Activated CD4-positive, alpha-beta memory T cell treated with anti-CD3 and anti-CD28 coated beads, Interleukin-2, amount 10 ng/mL, durations not matched to agents 7 days and 5 days (primary cell): ENCODE measurements at regions not wholly inside any gene's neighbourhood (a gene's known extent, or its start where the extent isn't known, plus 50 kb on each side); places are given as distances from the start of the nearest gene placed in this dataset.

Source experiments
- CTCF ChIA-PET: fragments of 350-600 bp; sonication (Branson Sonifier 250); formaldehyde crosslinking; loops from one replicate; lab custom pipeline; 2021; ENCODE audit warnings: antibody characterized with exemption, inconsistent platforms; lab: Charles Lee
- POLR2A ChIA-PET: fragments of 350-600 bp; sonication (Branson Sonifier 250); formaldehyde crosslinking; loops from one replicate; lab custom pipeline; 2021; ENCODE audit warnings: antibody characterized with exemption; lab: Charles Lee
- DNase-seq: peaks from one replicate; pipeline ENCODE4 v3.0.0-alpha.2; 2020
- H3K27ac Mint-ChIP-seq: one replicate; pipeline ENCODE4 v1.8.0; 2021; ENCODE audit warnings: mild to moderate bottlenecking, mixed read lengths
- H3K27me3 Mint-ChIP-seq: one replicate; pipeline ENCODE4 v1.8.0; 2021; ENCODE audit warnings: mixed read lengths
- H3K36me3 Mint-ChIP-seq: one replicate; pipeline ENCODE4 v1.8.0; 2021; ENCODE audit warnings: low read depth, mixed read lengths
- H3K4me1 Mint-ChIP-seq: one replicate; pipeline ENCODE4 v1.8.0; 2021; ENCODE audit warnings: mixed read lengths
- H3K4me3 Mint-ChIP-seq: one replicate; pipeline ENCODE4 v1.8.0; 2021; ENCODE audit warnings: mild to moderate bottlenecking, mixed read lengths
- H3K9me3 Mint-ChIP-seq: one replicate; pipeline ENCODE4 v1.8.0; 2021; ENCODE audit warnings: mixed read lengths

DNA sequence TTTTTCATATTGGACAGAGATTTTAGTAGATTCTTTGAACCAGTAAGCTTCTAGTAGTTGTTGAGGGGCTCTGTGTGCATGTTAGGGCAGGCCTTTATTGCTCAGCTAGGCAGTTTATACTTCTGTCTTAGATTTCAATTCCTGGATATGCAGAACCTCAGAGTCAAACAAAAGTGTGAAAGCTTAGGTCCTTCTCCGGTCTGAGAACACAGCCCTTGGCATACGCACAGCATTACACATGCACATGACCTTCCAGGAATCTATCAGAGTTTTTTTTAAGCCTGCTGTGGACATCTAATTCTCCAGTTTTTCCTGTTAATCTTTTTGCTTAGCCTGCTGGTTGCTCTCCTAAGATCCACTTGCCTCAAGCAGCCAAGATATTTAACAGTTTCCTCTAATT, 77.9 kb upstream of the KL start:
- POLR2A ChIA-PET: no interaction called here
- H3K27me3 Mint-ChIP-seq: peaks cover 18% of the 10 kb centered on the region
- DNase-seq: no peak
- CTCF ChIA-PET: no interaction called here
- no peaks in the 10 kb centered on the region for H3K36me3 Mint-ChIP-seq
- H3K4me3 Mint-ChIP-seq: no peak overlapping the region
- H3K27ac Mint-ChIP-seq: no peak overlapping the region
- peaks cover 2% of the 10 kb centered on the region for H3K9me3 Mint-ChIP-seq
- peaks cover 5% of the 10 kb centered on the region for H3K4me1 Mint-ChIP-seq

DNA sequence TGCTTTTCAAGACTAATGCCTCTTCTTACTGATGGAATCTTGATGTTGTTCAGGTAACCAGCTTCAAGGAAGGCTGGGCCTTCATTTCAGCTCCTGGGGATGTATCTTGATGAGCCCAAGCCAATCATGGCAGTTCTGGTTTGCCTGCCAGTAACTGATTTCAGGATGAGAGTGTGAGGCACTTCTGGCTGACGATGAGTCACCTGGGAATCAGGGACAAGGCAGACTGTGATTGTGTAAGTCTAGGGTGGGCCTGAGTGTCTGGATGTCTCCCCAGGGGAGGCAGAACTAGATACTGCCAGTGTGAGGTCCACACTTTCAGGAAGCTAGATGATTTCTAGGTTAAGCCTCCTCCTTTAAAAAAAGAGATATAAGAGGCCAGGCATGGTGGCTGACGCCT, 77.3 kb upstream of the KL start:
- Mint-ChIP-seq H3K27ac (no peak overlapping the region), H3K4me3 (no peak overlapping the region), H3K9me3 (peaks cover 2% of the 10 kb centered on the region), H3K27me3 (peaks cover 12% of the 10 kb centered on the region), H3K4me1 (peaks cover 5% of the 10 kb centered on the region), H3K36me3 (no peaks in the 10 kb centered on the region)
- POLR2A ChIA-PET: no interaction called here
- DNase-seq: no peak
- CTCF ChIA-PET: no interaction called here

DNA sequence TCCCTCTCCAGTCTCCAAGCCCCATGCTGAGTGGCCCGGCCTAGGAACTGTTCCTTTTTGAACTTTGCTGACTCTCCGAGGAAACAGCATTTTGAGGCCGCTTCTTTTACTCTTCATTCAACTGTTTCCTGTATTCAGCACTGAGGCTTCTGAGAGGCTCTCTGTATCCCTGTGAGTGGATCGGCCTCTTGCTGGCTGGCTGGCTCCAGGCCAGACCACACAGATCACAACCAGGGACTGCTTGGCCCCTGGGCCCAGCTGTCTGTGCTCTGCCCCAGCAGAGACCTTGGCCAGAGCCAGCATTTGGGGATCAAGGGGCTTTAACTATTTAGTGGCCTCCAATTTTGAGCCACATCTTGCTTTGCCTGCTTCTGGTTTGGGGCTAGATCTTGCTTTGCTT, 75.6 kb upstream of the KL start:
- H3K4me3 Mint-ChIP-seq: no peak overlapping the region
- H3K4me1 Mint-ChIP-seq: peaks cover 5% of the 10 kb centered on the region
- POLR2A ChIA-PET: no interaction called here
- CTCF ChIA-PET: no interaction called here
- H3K36me3 Mint-ChIP-seq: no peaks in the 10 kb centered on the region
- peaks cover 2% of the 10 kb centered on the region for H3K9me3 Mint-ChIP-seq
- DNase-seq: no peak
- H3K27ac Mint-ChIP-seq: no peak overlapping the region
- peaks cover 6% of the 10 kb centered on the region for H3K27me3 Mint-ChIP-seq

DNA sequence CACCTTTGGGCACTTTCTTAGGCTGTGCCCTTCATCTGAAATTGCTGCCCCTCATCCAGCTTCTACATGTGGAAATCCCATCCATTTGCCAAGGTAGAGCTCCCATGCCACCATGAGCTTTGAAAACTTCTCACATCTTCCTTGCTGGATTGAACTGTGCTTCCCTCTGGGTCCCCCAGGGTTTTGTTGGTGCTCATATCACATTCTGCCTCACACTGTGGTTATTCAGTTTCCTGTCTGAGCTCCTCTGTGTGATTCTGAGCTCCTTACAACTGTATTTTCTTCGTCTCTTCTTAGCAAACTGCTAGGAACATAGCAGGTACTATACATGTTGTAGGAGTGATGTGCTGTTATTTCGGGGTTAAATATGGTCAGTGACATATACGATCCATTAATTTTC, 74.9 kb upstream of the KL start:
- H3K27ac Mint-ChIP-seq: no peak overlapping the region
- POLR2A ChIA-PET: no interaction called here
- peaks cover 2% of the 10 kb centered on the region for H3K9me3 Mint-ChIP-seq
- CTCF ChIA-PET: no interaction called here
- no peaks in the 10 kb centered on the region for H3K36me3 Mint-ChIP-seq
- no peaks in the 10 kb centered on the region for H3K27me3 Mint-ChIP-seq
- H3K4me1 Mint-ChIP-seq: peaks cover 5% of the 10 kb centered on the region
- no peak overlapping the region for H3K4me3 Mint-ChIP-seq
- no peak for DNase-seq

DNA sequence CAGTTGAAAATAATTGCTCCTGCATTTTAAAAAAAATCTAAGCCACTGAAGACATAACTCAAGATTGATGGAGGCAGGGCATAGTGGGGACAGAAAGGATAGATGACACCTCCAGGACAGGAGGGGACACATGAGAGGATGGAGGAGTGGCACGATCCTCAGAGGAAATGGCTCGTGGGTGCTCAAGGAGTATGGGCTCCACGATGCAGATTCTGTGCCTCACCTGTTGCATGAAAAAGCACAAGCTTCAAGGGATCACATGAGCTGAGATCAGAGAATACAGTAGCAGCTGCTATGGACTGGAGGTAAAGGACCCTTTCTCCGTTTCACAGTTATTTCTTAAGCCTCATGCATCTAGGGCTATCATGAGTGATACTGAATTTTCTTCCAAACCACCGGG, 69.7 kb upstream of the KL start:
- DNase-seq: no peak
- H3K36me3 Mint-ChIP-seq: no peaks in the 10 kb centered on the region
- H3K27me3 Mint-ChIP-seq: peaks cover 6% of the 10 kb centered on the region
- H3K4me3 Mint-ChIP-seq: no peak overlapping the region
- no peak overlapping the region for H3K27ac Mint-ChIP-seq
- no peaks in the 10 kb centered on the region for H3K9me3 Mint-ChIP-seq
- CTCF ChIA-PET: no interaction called here
- no peaks in the 10 kb centered on the region for H3K4me1 Mint-ChIP-seq
- POLR2A ChIA-PET: no interaction called here

DNA sequence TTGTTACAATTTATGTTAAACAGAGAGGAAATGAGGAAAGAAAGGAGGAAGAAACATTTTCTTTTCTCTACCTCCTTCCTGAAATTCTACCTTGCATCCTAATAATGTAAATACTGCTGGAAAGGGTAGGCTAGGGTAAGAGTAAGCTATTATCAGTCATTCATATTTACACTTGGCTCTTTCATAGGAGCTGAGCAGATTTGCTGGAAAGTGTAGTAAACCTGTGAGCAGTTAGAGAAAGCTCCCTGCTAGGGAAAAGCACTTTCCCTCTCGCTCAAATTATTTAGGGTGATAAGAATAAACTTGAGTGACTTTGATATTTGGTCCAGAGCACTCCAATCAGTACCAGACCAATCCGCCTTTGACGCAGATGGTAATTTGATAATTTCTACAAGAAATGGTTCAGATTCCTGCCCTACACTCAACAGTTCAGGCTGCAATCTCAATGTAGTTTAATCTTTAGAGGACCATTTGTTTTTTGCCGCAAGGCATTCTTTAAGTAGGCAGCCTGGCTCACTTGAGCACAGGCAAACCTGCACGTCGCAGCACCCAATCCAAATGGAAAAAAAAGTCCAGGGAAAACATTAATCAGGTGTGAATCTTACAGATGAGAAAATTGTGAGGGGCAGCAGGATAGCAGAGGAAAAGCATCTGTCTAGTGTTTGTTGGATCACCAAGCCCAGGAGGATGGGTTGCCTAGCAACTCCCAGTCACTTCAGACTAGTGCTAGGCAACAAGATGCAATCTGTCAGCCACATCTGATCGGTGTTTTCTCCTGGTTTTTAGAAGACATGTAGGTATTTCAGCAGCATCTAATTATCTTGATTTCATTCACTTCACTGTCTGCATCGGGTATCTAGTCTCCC, 68.6 kb upstream of the KL start:
- POLR2A ChIA-PET: no interaction called here
- no peaks in the 10 kb centered on the region for H3K4me1 Mint-ChIP-seq
- DNase-seq: no peak
- H3K27ac Mint-ChIP-seq: no peak overlapping the region
- H3K4me3 Mint-ChIP-seq: no peak overlapping the region
- H3K9me3 Mint-ChIP-seq: no peaks in the 10 kb centered on the region
- H3K36me3 Mint-ChIP-seq: no peaks in the 10 kb centered on the region
- CTCF ChIA-PET: no interaction called here
- H3K27me3 Mint-ChIP-seq: peaks cover 6% of the 10 kb centered on the region

DNA sequence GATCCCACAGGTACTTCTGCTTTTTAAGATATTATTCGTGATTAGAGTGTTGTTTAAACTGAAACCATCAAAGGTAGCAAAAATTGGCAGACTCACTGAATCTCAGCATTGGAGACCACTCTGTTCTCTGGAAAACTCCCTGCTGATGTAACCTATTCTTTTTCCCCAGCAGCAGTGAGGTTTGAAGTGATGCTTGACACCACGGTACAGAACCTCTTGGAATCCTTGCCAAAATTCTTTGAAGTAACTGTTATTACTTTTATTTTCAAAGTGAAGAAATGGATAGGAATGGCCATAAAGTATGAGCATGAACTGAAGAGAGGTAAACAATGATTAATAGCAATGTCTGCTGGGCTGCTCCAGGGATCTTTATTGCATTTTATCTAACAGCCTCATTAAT, 66.4 kb upstream of the KL start:
- CTCF ChIA-PET: no interaction called here
- no peaks in the 10 kb centered on the region for H3K36me3 Mint-ChIP-seq
- no peaks in the 10 kb centered on the region for H3K4me1 Mint-ChIP-seq
- POLR2A ChIA-PET: no interaction called here
- peaks cover 6% of the 10 kb centered on the region for H3K27me3 Mint-ChIP-seq
- H3K27ac Mint-ChIP-seq: no peak overlapping the region
- DNase-seq: no peak
- H3K9me3 Mint-ChIP-seq: no peaks in the 10 kb centered on the region
- no peak overlapping the region for H3K4me3 Mint-ChIP-seq

DNA sequence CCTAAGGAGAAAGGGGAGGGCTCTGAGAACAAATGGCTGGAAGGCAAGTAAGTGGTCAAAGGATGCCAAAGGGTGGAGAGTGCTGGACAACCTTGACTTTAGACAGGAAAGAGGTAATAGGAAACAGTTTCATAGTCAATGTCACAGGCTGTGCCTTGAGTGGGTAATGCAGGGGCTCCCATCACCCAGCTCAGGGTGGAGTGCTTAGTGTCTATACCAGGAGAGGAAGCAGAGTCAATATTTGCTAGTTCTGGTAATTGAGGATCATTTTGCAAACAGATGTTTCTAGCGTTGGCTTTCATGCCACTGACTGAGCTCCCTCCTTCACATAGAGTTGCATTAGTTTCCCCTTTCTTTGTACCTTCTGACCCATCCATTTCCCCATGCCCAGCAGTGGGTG, 64.6 kb upstream of the KL start:
- Mint-ChIP-seq H3K9me3 (no peaks in the 10 kb centered on the region), H3K4me1 (no peaks in the 10 kb centered on the region), H3K27ac (no peak overlapping the region), H3K27me3 (peaks cover 6% of the 10 kb centered on the region), H3K4me3 (no peak overlapping the region), H3K36me3 (no peaks in the 10 kb centered on the region)
- CTCF ChIA-PET: no interaction called here
- no peak for DNase-seq
- POLR2A ChIA-PET: no interaction called here

DNA sequence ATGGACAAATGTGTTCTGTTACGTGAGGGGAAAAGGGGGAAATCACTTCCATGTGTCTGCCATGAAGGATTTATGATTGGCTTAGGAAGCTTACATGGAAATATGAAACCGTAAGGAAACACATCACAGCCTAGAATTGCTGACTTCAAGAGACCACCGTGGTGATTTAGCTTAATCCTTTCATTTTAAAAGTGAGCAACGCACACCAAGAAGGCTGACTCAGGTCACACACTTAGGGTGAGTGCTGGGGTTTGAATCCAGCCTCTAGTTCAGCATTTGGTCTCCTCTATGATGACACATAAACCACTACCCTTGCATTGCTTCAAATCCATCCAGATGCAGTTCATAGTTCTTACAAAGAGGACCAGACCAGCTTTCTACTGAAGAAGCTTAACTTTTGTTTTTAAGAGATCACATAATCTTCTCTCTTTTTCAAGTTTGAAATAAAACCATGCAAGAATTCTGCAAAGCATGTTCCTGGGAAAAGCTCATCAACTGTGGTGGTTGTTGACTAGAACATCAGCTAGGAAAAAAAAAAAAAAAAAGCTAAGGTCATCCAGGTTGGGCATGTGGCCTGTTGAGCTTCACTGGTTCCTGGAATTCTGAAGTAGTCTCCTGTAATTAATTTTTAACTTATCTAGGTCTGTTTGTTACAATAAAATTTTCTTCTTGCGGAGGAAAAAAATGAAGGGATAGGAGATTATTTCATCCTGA, 60.2 kb upstream of the KL start:
- Mint-ChIP-seq H3K27me3 (peaks cover 10% of the 10 kb centered on the region), H3K4me3 (no peak overlapping the region), H3K36me3 (no peaks in the 10 kb centered on the region), H3K9me3 (no peaks in the 10 kb centered on the region), H3K27ac (no peak overlapping the region), H3K4me1 (no peaks in the 10 kb centered on the region)
- ChIA-PET CTCF (interaction anchor here (1.2 kb wide), 1 partner anchor 587 kb away, joined by 4 read pairs; no protein-coding TSS in a partner anchor), POLR2A (no interaction called here)
- DNase-seq: no peak

DNA sequence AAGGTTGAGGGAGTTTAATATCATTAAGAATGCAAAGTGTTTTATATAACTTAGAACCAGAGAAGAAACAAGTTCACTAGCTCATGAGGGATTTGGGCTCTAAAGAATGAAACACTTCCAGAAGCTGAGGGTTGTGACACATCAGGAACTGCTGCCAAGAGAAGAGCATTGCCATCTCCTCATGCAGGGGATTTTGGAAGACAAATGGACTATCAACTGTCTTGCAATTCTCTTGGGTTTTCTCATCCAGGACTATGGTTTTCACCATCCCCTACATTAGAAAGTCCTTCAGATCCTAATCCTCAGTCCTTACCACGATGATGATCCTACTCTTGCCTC, 59.7 kb upstream of the KL start:
- no peak for DNase-seq
- Mint-ChIP-seq H3K36me3 (no peaks in the 10 kb centered on the region), H3K9me3 (no peaks in the 10 kb centered on the region), H3K27ac (no peak overlapping the region), H3K4me1 (no peaks in the 10 kb centered on the region), H3K4me3 (no peak overlapping the region), H3K27me3 (peaks cover 10% of the 10 kb centered on the region)
- ChIA-PET CTCF (interaction anchor here (1.2 kb wide), 1 partner anchor 586 kb away, joined by 4 read pairs; no protein-coding TSS in a partner anchor), POLR2A (no interaction called here)

DNA sequence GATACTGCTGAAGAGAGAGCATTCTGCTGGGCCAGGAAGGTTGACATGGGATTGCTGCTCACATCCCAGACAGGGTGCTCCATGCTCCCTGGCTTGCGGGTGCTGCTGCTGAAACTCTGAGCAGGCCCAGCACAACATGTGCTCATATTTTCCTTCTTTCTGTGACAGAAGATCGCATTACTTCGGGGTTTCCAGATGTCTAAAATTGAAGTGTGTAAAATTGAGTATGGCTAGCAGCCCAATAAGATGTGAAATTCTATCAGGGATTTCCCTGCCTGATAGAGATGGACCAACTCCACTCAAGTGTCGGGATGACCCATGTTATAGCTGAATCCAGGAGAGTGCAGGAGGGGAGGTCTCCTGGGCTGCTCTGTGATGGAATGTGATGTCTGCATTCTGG, 55.6 kb upstream of the KL start:
- no peak for DNase-seq
- Mint-ChIP-seq H3K4me3 (no peak overlapping the region), H3K27me3 (peaks cover 11% of the 10 kb centered on the region), H3K36me3 (no peaks in the 10 kb centered on the region), H3K27ac (no peak overlapping the region), H3K4me1 (no peaks in the 10 kb centered on the region), H3K9me3 (no peaks in the 10 kb centered on the region)
- CTCF ChIA-PET: no interaction called here
- POLR2A ChIA-PET: no interaction called here

DNA sequence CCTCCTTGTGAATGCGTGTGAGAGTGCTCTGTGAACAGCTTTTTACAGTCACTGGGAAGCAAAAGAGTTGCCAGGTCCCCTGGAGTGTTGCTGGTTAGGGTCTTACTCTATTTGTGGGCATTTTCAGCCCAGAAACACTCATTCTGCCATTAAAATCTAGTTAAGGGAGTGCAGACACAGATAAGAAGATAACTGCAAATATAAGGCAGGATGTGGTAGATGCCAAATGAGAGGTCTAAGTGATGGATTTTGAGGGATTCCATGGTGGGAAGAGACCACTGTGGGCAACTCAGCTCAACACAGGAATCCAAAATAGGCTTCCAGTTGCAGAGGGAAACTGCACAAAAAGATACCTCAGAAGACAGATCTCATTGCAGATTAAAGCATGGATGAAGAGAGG, 54.5 kb upstream of the KL start:
- POLR2A ChIA-PET: no interaction called here
- no peaks in the 10 kb centered on the region for H3K9me3 Mint-ChIP-seq
- CTCF ChIA-PET: no interaction called here
- no peak overlapping the region for H3K27ac Mint-ChIP-seq
- H3K4me3 Mint-ChIP-seq: no peak overlapping the region
- peaks cover 11% of the 10 kb centered on the region for H3K27me3 Mint-ChIP-seq
- no peaks in the 10 kb centered on the region for H3K4me1 Mint-ChIP-seq
- H3K36me3 Mint-ChIP-seq: no peaks in the 10 kb centered on the region
- no peak for DNase-seq

DNA sequence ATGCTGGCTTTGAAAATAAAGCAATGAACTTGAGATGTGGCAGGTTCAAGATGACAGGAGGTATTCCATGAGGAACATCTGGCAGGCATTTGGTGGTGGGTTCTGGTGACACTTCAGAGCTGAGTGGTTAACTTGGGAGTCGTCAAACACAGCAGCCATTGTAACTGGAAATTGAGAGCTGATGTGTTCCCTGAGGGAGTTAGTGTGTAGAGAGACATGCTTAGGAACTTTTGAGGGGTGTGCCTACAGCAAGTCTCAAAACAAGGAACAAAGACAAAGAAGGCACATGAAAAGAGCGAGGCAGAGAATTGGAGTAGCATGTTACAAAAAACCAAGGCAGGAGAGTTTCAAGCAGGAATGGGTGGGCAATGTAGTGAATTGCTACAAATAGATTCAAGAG, 53.9 kb upstream of the KL start:
- H3K9me3 Mint-ChIP-seq: no peaks in the 10 kb centered on the region
- H3K4me1 Mint-ChIP-seq: no peaks in the 10 kb centered on the region
- no peak for DNase-seq
- ChIA-PET POLR2A (no interaction called here), CTCF (no interaction called here)
- no peaks in the 10 kb centered on the region for H3K36me3 Mint-ChIP-seq
- H3K27ac Mint-ChIP-seq: no peak overlapping the region
- H3K27me3 Mint-ChIP-seq: peaks cover 7% of the 10 kb centered on the region
- no peak overlapping the region for H3K4me3 Mint-ChIP-seq

DNA sequence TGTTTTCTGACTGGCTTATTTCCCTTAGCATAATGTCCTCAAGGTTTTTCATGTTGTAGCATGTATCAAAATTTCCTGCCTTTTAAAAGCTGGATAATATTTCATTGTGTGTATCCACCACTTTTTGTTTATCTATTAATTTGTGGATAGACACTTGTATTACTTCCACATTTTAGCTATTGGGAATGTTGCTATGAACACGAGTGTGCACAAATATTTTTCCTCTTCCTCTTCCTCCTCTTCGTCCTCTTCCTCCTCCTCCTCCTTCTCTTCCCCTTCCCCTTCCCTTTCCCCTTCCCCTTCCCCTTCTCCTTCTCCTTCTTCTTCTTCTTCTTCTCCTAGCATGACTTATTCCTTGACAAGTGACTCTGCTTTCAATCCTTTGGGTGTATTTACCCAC, 51.2 kb upstream of the KL start:
- CTCF ChIA-PET: no interaction called here

More for the DNA sequence above, 51.2 kb upstream of the KL start:
- Mint-ChIP-seq H3K4me3 (no peak overlapping the region), H3K9me3 (no peaks in the 10 kb centered on the region), H3K27me3 (peaks cover 4% of the 10 kb centered on the region), H3K4me1 (peaks cover 6% of the 10 kb centered on the region), H3K36me3 (no peaks in the 10 kb centered on the region), H3K27ac (no peak overlapping the region)
- POLR2A ChIA-PET: no interaction called here
- no peak for DNase-seq
